NCI-H460 (cell line): ENCODE measurements at regions not wholly inside any gene's neighbourhood (a gene's known extent, or its start where the extent isn't known, plus 50 kb on each side); places are given as distances from the start of the nearest gene placed in this dataset.

Experiments used
- DNase-seq: peaks from one replicate; pipeline ENCODE4 v3.0.0-alpha.2; 2016; ENCODE audit warnings: low read depth; ENCODE audit errors: extremely low read depth

DNA sequence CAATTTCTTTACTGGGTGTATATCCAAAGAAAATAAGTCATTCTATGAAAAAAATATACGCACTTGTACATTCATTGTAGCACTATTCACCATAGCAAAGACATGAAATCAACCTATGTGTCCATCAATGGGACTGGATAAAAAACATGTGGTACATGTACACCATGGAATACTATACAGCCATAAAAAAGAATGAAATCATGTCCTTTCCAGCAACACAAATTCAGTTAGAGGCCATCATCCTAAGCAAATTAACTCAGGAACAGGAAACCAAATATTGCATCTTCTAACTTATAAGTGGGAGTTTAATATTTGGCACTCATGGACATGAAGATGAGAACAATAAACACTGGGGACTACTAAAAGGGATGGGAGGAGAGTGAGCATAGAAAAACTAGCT lies 325.7 kb downstream of the TGFB2 start:
- no peak for DNase-seq

GRCh38 chr1:218671573-218671972 lies 326.4 kb downstream of the TGFB2 start:
- no peak for DNase-seq

DNA sequence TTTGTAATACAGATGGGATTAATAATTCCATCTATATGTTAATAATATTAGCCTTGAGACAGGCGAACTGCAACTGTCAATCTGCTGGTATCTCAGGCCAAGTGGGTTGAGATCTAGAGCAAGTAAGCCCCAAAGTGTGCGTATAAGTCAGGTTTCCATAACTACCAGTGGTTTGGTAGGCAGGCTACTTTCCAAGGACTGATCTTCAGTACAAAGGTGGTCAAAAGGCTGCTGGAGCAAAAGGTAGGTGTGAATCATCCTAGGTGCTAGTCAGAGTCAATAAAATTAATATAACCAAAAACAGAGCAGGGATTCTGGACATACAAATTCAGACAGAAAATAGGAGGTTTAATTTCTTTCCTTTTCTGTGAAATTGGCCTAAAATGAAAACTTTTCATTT lies 328.0 kb downstream of the TGFB2 start:
- no peak for DNase-seq

- peak; percentile 69 for DNase-seq
Observed at GRCh38 chr1:218674280-218674773, 329.2 kb downstream of the TGFB2 start.

DNA sequence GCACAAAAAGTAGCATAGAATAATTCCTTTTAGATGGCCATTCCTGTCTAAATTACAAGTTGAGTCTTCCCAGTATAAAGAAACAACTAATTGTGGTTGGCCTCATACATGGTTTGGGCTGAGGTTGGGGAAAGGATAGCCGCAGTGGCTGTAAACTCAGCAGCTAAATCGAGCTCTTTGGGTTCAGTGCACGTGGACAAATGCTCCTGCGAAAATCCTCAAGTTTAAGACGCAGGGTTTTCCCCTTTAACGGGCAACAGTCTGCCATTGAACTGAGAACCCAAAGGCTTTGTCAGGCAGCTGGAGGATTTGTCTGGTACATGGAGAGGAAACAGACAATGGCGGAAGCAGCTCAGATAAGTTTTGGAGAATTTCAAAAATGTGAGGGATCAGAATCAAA lies 331.9 kb downstream of the TGFB2 start:
- DNase-seq, result no peak

DNA sequence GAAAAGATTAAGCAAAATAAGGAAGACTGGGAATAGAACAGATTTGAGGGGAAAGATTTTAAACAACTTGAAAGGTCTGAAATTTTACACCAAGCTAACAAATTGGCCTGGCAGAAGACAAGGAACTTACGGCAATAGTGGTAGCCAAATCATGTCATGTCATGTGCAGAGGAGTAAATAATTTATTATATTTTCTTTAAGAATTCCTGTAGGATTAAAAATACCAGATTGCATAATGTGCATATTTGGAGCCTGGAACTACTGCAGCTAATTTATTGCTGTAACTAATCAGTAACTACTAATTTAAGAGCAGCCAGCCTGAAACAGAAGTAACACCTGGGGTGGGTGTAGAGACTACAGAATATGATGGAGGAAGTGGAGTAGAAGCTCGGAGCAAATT lies 334.3 kb downstream of the TGFB2 start:
- no peak for DNase-seq

- DNase-seq, result no peak
Observed at GRCh38 chr1:218679988-218680748, 335.0 kb downstream of the TGFB2 start.

GRCh38 chr1:218683242-218683641 lies 338.1 kb downstream of the TGFB2 start:
- DNase-seq, result no peak

DNA sequence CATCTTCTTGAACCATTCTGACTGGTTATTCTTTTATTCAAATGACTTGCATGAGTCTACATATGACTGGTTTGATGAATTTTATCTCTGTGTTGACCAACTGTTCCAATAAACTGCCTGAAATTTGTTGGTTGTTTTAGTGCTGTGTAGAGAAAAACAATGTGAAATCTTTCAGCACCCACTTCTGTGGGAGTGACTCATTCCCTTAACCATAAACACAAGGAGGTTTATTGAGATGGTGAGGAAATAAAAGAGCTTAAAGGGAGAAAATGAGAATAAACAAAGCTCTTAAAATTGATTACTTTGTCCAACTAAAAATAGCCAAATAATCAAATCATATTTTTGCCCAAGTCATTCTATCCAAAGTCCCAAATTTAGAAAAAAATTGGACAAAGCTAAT lies 341.1 kb downstream of the TGFB2 start:
- DNase-seq, result no peak

DNA sequence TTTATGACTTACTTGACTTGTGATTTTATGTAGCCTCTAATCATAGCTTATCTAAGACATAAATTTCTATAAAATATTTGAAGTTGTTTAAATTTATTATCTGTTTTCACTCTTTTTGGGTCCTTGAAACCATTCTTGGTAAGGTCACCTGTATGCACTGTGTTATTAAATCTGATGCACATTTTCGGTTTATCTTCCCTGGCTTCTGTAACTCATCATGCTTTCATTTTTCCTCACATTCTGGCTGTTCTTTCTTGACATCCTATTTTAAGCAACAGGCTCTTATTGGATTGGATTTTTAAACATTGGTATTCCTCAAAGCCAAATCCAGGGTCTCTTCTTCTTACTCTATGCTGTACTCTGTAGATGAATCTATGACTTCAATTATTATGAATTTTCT lies 341.6 kb downstream of the TGFB2 start:
- DNase-seq, result no peak

DNA sequence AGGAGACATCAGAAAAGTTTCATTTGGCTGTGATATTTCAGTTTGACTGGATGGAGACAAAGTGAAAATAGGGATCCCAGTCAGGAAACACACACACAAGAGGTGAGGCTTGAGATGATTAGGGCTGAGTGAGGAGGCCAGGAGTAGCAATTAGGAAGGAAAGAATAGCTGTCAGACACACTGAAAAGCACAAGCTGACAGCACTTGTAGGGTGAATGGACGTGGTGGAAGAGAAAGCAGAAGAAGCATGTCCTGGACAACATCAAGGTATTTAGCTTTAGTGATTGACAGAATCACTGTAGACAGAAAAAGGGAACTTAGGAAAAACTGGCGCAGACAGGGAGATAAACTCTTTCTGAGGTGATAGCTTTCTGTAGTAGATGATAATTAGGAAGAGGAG lies 347.7 kb downstream of the TGFB2 start:
- DNase-seq, result no peak

DNA sequence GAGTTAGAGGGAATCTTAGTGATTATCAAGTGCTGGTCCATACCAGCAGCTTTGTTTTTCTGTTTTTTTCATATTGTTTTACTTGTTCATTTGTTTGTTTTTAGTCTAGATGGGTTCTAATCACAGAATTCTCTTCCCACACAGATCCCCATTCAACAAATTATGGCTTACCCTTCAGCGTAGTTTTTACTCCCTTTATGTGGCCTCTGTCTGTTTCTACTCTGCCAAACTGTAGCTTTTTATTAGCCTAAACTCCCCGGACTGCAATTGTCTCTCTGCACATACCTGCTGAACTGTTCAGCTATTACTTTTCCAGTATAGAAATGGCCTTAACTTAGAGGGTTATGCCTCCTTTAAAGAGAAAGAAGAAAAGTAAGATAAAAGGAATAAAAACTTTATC lies 348.5 kb downstream of the TGFB2 start:
- DNase-seq, result no peak

DNA sequence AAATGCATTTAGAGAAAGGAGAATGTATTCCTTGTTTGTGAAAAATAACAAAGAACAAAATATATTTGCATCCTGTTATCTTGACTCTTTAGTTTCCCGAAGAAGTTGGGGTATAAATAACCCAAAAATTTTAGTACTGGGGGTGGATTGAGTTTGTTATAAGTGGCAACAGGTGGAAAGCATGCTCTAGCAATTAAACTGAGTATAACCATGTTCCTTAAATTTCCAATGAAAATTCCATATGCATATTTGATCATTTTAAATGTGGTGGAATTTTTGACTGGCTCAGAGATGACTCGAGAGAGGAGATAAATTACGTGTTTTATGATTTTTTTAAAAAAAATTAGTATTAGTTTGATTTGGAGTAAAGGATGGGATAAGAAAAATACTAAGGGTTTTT lies 348.9 kb downstream of the TGFB2 start:
- DNase-seq, result no peak

DNA sequence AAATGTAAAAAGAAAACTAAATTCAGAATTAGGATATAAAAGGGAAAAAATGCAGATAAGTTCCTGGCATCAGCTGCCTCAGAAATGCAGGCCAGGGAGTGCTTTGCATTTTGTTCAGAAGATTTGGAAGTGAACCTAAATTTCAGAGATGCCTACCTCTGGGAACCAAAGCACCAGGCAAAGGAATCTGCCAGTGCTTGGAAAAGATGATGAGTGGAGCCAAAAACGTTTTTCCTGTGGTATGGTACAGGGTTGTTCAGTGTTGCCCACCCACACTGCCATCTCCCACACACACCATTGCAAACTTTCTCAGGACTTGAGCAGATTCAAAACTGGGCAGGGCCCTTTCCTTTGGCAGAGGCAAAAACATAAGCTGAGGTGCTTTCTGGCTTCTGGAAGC lies 349.5 kb downstream of the TGFB2 start:
- no peak for DNase-seq

DNA sequence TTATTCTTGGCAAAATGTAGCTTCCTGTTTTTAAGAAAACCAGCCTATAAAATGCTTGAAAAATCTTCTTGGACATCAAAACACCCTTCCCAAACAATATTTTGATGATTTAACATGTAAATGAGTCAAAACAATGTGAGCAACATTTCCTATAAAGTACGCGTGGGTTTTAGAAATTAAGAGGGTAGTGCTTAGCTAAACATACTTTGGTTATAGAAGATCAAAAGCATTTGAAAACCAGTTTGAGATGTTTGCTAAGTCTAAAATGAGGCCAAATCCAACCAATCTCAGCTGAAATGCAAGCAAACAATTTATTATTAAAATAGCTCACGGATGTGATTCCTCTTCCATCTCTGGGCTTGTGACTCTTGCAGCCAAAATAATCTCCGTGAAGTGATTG lies 350.4 kb downstream of the TGFB2 start:
- no peak for DNase-seq

GRCh38 chr1:218698141-218698540 lies 353.0 kb downstream of the TGFB2 start:
- DNase-seq, result no peak

DNA sequence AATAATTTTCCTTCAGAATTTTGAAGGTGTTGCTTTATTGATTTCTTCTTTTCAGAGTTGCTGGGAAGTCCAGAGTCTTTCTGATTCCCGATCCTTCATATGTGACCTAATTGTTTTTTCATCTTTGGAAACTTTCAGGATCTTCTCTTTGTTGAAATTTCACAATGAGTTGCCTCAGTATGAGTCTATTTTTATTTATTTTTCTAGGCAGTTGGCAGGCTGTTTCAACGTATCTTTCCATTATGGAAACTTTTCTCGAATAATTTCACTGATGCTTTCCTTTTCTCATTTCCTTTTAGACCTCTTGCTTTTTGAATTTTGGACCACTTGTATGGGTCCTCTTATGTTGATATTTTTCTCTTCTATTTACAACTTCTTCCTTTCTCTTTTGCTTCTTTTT lies 354.3 kb downstream of the TGFB2 start:
- DNase-seq, result no peak

- DNase-seq, result no peak
Observed at GRCh38 chr1:218699865-218700264, 354.7 kb downstream of the TGFB2 start.

DNA sequence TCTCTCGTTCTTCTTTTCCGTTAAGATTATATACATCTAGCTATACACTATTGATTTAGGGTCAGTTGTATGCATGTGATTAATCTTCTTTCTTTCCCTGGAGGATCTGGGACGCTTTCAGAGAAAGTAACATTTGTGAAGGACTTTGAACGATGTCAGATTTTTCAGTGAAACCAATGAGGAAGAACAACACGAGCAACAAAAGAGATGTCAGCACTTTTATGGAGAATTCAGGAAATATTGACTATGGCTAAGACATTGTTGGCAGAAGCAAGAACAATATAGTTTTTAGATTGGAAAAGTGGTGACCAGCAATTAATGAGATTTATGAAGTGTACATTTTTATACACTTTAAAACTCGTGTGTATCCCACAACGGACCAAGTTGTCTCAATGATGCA lies 355.5 kb downstream of the TGFB2 start:
- no peak for DNase-seq

- no peak for DNase-seq
Observed at GRCh38 chr1:218701131-218701530, 356.0 kb downstream of the TGFB2 start.

DNA sequence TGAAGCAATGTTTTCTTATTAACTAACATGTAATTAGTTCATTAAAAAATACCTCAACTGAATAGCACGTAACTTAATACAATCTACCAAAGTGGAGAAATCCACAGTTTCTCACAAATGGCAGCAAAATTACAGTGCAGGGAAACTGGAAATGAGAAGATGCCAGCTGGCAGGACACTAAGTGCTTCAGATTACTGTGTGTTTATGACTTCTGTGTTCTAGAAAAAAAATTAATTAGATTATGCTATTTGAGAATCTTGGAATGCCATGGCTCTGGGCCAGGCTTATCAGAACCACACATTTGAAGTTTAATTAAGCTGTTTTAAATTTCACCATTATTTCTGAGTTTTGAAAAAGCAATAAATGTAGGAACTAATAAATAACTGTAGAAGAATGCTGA lies 357.6 kb downstream of the TGFB2 start:
- DNase-seq, result no peak

- no peak for DNase-seq
Observed at GRCh38 chr1:218703836-218704235, 358.7 kb downstream of the TGFB2 start.

DNA sequence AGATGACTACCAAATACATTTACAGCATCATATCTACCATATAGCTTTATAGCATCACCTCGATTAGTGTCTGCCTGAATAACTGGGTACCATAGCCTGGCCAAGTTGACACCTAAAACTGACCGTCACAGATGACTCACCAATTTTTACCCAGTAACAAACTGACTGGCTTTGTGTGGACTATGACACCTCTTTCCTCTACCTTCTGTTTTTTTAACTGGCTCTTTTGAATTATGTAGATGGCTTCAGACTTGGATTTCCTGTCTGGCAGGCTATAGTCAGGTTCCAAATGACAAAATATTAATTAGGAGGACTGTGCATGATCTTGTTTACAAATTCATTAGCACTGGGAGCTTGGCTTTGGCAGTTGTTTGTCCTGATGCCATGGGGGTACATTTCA lies 360.3 kb downstream of the TGFB2 start:
- peak; percentile 45 for DNase-seq
